ENCODE measurements at regions not wholly inside any gene's neighbourhood (a gene's known extent, or its start where the extent isn't known, plus 50 kb on each side); places are given as distances from the start of the nearest gene placed in this dataset.

GRCh38 chr12:124635316-124635715, 67.9 kb upstream of the NCOR2 start:
- TF ChIP-seq CTCF (IDR thresholded peaks at IDR 0.05 in 2 of 3, conservative IDR thresholded peaks at IDR 0.05 in 1 of 3; ENCODE audit: control insufficient read depth in 2 of 3, extremely low read depth in 1 of 3, insufficient read depth in 1 of 3, low read depth in 3 of 3, low read length in 3 of 3) (no peak), POLR2AphosphoS5 (IDR thresholded peaks at IDR 0.05; ENCODE audit: low read length) (no peak), POLR2A (IDR thresholded peaks at IDR 0.05; ENCODE audit: low read depth, low read length) (no peak), POU2F2 (IDR thresholded peaks at IDR 0.05; ENCODE audit: borderline replicate concordance, low read depth, low read length) (no peak), SP1 (IDR thresholded peaks at IDR 0.05; ENCODE audit: low read depth, low read length) (no peak), TAF1 (IDR thresholded peaks at IDR 0.05; ENCODE audit: borderline replicate concordance, low read depth, low read length) (no peak), IRF5 (IDR thresholded peaks at IDR 0.05; ENCODE audit: borderline replicate concordance) (no peak), JUNB (IDR thresholded peaks at IDR 0.05) (no peak), CREM (IDR thresholded peaks at IDR 0.05; ENCODE audit: low read depth) (no peak)
